SK-N-SH (cell line): ENCODE measurements at regions not wholly inside any gene's neighbourhood (a gene's known extent, or its start where the extent isn't known, plus 50 kb on each side); places are given as distances from the start of the nearest gene placed in this dataset.

Experiments used
- ELF1 ChIP-seq: IDR thresholded peaks from 2 replicates; pipeline ENCODE4 v1.4.0; 2012
- EP300 ChIP-seq, 2 experiments: IDR thresholded peaks; 2 replicates each; pipeline versions ENCODE4 v1.4.0 to v1.6.1; 2012; ENCODE audit warnings: borderline replicate concordance in 1 of 2, low read depth in 1 of 2, low read length in 1 of 2
- EZH2phosphoT487 ChIP-seq: fragments of 200-600 bp; sonication (generic); IDR thresholded peaks from 2 replicates; pipeline ENCODE4 v1.6.1; 2017; ENCODE audit warnings: low read depth, mixed run types, mild to moderate bottlenecking, antibody characterized with exemption, moderate library complexity, borderline replicate concordance
- FOXJ3 ChIP-seq: sonication (generic); formaldehyde crosslinking; IDR thresholded peaks from 2 replicates; pipeline ENCODE4 v1.5.1; 2020; ENCODE audit warnings: mild to moderate bottlenecking, missing genetic modification reagents
- GABPA ChIP-seq: IDR thresholded peaks from 2 replicates; pipeline ENCODE4 v1.4.0; 2012; ENCODE audit warnings: low read depth, mild to moderate bottlenecking
- MAX ChIP-seq: IDR thresholded peaks from 2 replicates; pipeline ENCODE4 v1.4.0; 2012; ENCODE audit warnings: low read depth
- MEF2A ChIP-seq: IDR thresholded peaks from 2 replicates; pipeline ENCODE4 v1.4.0; 2012; ENCODE audit warnings: low read depth, borderline replicate concordance
- NRF1 ChIP-seq: IDR thresholded peaks from 2 replicates; pipeline ENCODE4 v1.6.1; 2012; ENCODE audit warnings: low read depth, mild to moderate bottlenecking, low read length
- POLR2AphosphoS5 ChIP-seq: IDR thresholded peaks from 2 replicates; pipeline ENCODE4 v1.6.1; 2012; ENCODE audit warnings: low read depth, low read length
- SIN3A ChIP-seq: IDR thresholded peaks from 2 replicates; pipeline ENCODE4 v1.6.1; 2012; ENCODE audit warnings: low read depth, mild to moderate bottlenecking, low read length, moderate library complexity, borderline replicate concordance
- YY1 ChIP-seq: IDR thresholded peaks from 2 replicates; pipeline ENCODE4 v1.4.0; 2012; ENCODE audit warnings: low read depth, mild to moderate bottlenecking
- TF ChIP-seq, protein P1 (sequence below): fragments of 200-600 bp; sonication (generic); IDR thresholded peaks from 2 replicates; pipeline ENCODE4 v1.6.1; 2017; ENCODE audit warnings: antibody characterized with exemption, mild to moderate bottlenecking, moderate library complexity
- TF ChIP-seq, protein P2 (sequence below): fragments of 150-350 bp; IDR thresholded peaks from 2 replicates; pipeline ENCODE4 v1.6.1; 2017; ENCODE audit warnings: antibody characterized with exemption, low read length, low read depth, borderline replicate concordance
- TF ChIP-seq, protein P3 (sequence below): IDR thresholded peaks from 2 replicates; pipeline ENCODE4; 2012

GRCh38 chrX:9148615-9149399 is 114.9 kb upstream of the FAM9B start:
- TF ChIP-seq, protein P1, sequence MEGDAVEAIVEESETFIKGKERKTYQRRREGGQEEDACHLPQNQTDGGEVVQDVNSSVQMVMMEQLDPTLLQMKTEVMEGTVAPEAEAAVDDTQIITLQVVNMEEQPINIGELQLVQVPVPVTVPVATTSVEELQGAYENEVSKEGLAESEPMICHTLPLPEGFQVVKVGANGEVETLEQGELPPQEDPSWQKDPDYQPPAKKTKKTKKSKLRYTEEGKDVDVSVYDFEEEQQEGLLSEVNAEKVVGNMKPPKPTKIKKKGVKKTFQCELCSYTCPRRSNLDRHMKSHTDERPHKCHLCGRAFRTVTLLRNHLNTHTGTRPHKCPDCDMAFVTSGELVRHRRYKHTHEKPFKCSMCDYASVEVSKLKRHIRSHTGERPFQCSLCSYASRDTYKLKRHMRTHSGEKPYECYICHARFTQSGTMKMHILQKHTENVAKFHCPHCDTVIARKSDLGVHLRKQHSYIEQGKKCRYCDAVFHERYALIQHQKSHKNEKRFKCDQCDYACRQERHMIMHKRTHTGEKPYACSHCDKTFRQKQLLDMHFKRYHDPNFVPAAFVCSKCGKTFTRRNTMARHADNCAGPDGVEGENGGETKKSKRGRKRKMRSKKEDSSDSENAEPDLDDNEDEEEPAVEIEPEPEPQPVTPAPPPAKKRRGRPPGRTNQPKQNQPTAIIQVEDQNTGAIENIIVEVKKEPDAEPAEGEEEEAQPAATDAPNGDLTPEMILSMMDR: no peak
- TF ChIP-seq EZH2phosphoT487 (no peak), MEF2A (no peak), SIN3A (no peak), YY1 (no peak), ELF1 (no peak), POLR2AphosphoS5 (no peak), NRF1 (no peak), GABPA (no peak), MAX (no peak), FOXJ3 (CRISPR knock-in tag) (no peak), EP300 (IDR thresholded peaks at IDR 0.05; ENCODE audit: borderline replicate concordance in 1 of 2, low read depth in 1 of 2, low read length in 1 of 2) (no peak)
- TF ChIP-seq, protein P2, sequence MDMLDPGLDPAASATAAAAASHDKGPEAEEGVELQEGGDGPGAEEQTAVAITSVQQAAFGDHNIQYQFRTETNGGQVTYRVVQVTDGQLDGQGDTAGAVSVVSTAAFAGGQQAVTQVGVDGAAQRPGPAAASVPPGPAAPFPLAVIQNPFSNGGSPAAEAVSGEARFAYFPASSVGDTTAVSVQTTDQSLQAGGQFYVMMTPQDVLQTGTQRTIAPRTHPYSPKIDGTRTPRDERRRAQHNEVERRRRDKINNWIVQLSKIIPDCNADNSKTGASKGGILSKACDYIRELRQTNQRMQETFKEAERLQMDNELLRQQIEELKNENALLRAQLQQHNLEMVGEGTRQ: no peak
- TF ChIP-seq, protein P3, sequence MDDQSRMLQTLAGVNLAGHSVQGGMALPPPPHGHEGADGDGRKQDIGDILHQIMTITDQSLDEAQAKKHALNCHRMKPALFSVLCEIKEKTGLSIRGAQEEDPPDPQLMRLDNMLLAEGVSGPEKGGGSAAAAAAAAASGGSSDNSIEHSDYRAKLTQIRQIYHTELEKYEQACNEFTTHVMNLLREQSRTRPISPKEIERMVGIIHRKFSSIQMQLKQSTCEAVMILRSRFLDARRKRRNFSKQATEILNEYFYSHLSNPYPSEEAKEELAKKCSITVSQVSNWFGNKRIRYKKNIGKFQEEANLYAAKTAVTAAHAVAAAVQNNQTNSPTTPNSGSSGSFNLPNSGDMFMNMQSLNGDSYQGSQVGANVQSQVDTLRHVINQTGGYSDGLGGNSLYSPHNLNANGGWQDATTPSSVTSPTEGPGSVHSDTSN: no peak
